Right cardiac atrium (tissue), 5 donors: ENCODE measurements at regions not wholly inside any gene's neighbourhood (a gene's known extent, or its start where the extent isn't known, plus 50 kb on each side); places are given as distances from the start of the nearest gene placed in this dataset.
A peak's percentile ranks its signal among the peaks of the same experiment; 100 is the strongest.

Experiments
- ATAC-seq, 2 donors: fragments of 200-7000 bp; cut with Tn5 transposase; one replicate each; pipeline versions ENCODE4 v1.8.0 to v1.9.1; 2020; ENCODE audit warnings: moderate library complexity in 2 of 2, mild to moderate bottlenecking in 1 of 2
- DNase-seq, 3 donors: peaks; one replicate each; pipeline ENCODE4 v3.0.0-alpha.2; 2020
- H3K27ac ChIP-seq: one replicate; pipeline ENCODE4 v1.5.1; 2013; ENCODE audit warnings: mild to moderate bottlenecking, low read length, control low read depth, moderate library complexity
- H3K27me3 ChIP-seq: one replicate; pipeline ENCODE4 v1.6.1; 2013; ENCODE audit not compliant: control insufficient read depth, insufficient read depth
- H3K4me1 ChIP-seq: one replicate; pipeline ENCODE4 v1.6.1; 2013; ENCODE audit warnings: low read length; ENCODE audit not compliant: control insufficient read depth, insufficient read depth
- H3K4me3 ChIP-seq: one replicate; pipeline ENCODE4 v1.5.1; 2013; ENCODE audit warnings: low read length, control low read depth
- H3K9me3 ChIP-seq: one replicate; pipeline ENCODE4 v1.6.1; 2013; ENCODE audit warnings: low read length; ENCODE audit not compliant: control insufficient read depth
- WGBS: extraction: QIAGEN DNeasy Blood & Tissue Kit; methylation state at CpG from one replicate; pipeline ENCODE4 v1.1.7; 2013; 5-methylcytosine and 5-hydroxymethylcytosine counted together
- intact Hi-C, 4 donors: fragments of 100-400 bp; cut with DNase I; formaldehyde crosslinking; loops; one replicate each; pipeline versions ENCODE4 v1.11.0 to v1.14.0; 2022 to 2023
- donor health status: healthy with polysubstance abuse.
- donor health status: DM: no; HTN: yes; CAD: no.
- donor health status: DM: no; HTN: no; CAD: no.
- donor health status: DM: no; HTN: yes; CAD: no; lungs with severe emphysema.
- donor health status: DM: yes; HTN: yes; CAD: no.

- H3K9me3 ChIP-seq = no peaks in the 10 kb centered on the region
These were observed 504.2 kb upstream of the NBEA start for GRCh38 chr13:34437873-34438272.

GRCh38 chr13:34452831-34453230, 489.2 kb upstream of the NBEA start:
- H3K4me1 ChIP-seq = no peaks in the 10 kb centered on the region
- no peak for ATAC-seq
- H3K9me3 ChIP-seq = no peaks in the 10 kb centered on the region
- DNase-seq = no peak
- intact Hi-C loops = no loop called here
- H3K27ac ChIP-seq = no peak overlapping the region
- no peaks in the 10 kb centered on the region for H3K27me3 ChIP-seq
- H3K4me3 ChIP-seq = no peak overlapping the region

More at GRCh38 chr13:34437873-34438272, 504.2 kb upstream of the NBEA start:
- H3K27ac ChIP-seq = no peak overlapping the region
- peak in 1 of 2 donors; percentile 45 for ATAC-seq
- H3K4me3 ChIP-seq = no peak overlapping the region
- no peaks in the 10 kb centered on the region for H3K27me3 ChIP-seq
- intact Hi-C loops = no loop called here
- DNase-seq = no peak
- no peaks in the 10 kb centered on the region for H3K4me1 ChIP-seq

GRCh38 chr13:34458756-34459715, 483.0 kb upstream of the NBEA start:
- peak in 1 of 3 donors; percentile 62 for DNase-seq
- no peak overlapping the region for H3K27ac ChIP-seq
- H3K4me3 ChIP-seq = no peak overlapping the region
- intact Hi-C loops = no loop called here
- no peaks in the 10 kb centered on the region for H3K27me3 ChIP-seq
- H3K9me3 ChIP-seq = no peaks in the 10 kb centered on the region
- ATAC-seq = peak in 1 of 2 donors; percentile 49
- H3K4me1 ChIP-seq = peaks cover 2% of the 10 kb centered on the region
- 45% methylated on average over 4 of the region's 4 CpGs for WGBS

- WGBS = 55% methylated on average over 8 of the region's 8 CpGs
- no peak overlapping the region for H3K4me3 ChIP-seq
- no peaks in the 10 kb centered on the region for H3K27me3 ChIP-seq
- ATAC-seq = peak in 1 of 2 donors; percentile 37
- peaks cover 2% of the 10 kb centered on the region for H3K4me1 ChIP-seq
- H3K27ac ChIP-seq = no peak overlapping the region
- intact Hi-C loops = no loop called here
- H3K9me3 ChIP-seq = no peaks in the 10 kb centered on the region
- DNase-seq = no peak
These were observed 482.2 kb upstream of the NBEA start for GRCh38 chr13:34459856-34460255.

- WGBS = 43% methylated on average over 4 of the region's 4 CpGs
- no peak overlapping the region for H3K4me3 ChIP-seq
- DNase-seq = peak; percentile 42 to 73 (median 62)
- H3K9me3 ChIP-seq = no peaks in the 10 kb centered on the region
- intact Hi-C loops = no loop called here
- ATAC-seq = peak; percentile 74 to 96
- no peak overlapping the region for H3K27ac ChIP-seq
- H3K4me1 ChIP-seq = peaks cover 2% of the 10 kb centered on the region
- no peaks in the 10 kb centered on the region for H3K27me3 ChIP-seq
These were observed 479.2 kb upstream of the NBEA start for GRCh38 chr13:34462843-34463242.

- WGBS = 52% methylated on average over 3 of the region's 3 CpGs
- H3K9me3 ChIP-seq = no peaks in the 10 kb centered on the region
- ATAC-seq (no peak), DNase-seq (no peak)
- no peaks in the 10 kb centered on the region for H3K27me3 ChIP-seq
- no peaks in the 10 kb centered on the region for H3K4me1 ChIP-seq
- H3K27ac ChIP-seq = no peak overlapping the region
- no peak overlapping the region for H3K4me3 ChIP-seq
- intact Hi-C loops = no loop called here
These were observed 478.1 kb upstream of the NBEA start for GRCh38 chr13:34464011-34464410.

- no peak for DNase-seq
- no peak for ATAC-seq
- Histone ChIP-seq H3K27ac (no peak overlapping the region), H3K4me1 (no peaks in the 10 kb centered on the region), H3K27me3 (no peaks in the 10 kb centered on the region), H3K9me3 (no peaks in the 10 kb centered on the region), H3K4me3 (no peak overlapping the region)
- intact Hi-C loops = no loop called here
- 69% methylated on average over 1 of the region's 1 CpG for WGBS
These were observed 476.6 kb upstream of the NBEA start for GRCh38 chr13:34465423-34465922.

- H3K4me1 ChIP-seq = no peaks in the 10 kb centered on the region
- no peak overlapping the region for H3K27ac ChIP-seq
- no peaks in the 10 kb centered on the region for H3K27me3 ChIP-seq
- no peaks in the 10 kb centered on the region for H3K9me3 ChIP-seq
- no peak overlapping the region for H3K4me3 ChIP-seq
- intact Hi-C loops = no loop called here
- 94% methylated on average over 3 of the region's 3 CpGs for WGBS
- DNase-seq = no peak
- no peak for ATAC-seq
These were observed 475.8 kb upstream of the NBEA start for GRCh38 chr13:34466301-34466700.

GRCh38 chr13:34467450-34468083, 474.5 kb upstream of the NBEA start:
- Histone ChIP-seq H3K27ac (no peak overlapping the region), H3K27me3 (no peaks in the 10 kb centered on the region), H3K4me3 (no peak overlapping the region), H3K9me3 (no peaks in the 10 kb centered on the region), H3K4me1 (no peaks in the 10 kb centered on the region)
- DNase-seq (no peak), ATAC-seq (no peak)
- intact Hi-C loops = no loop called here
- 88% methylated on average over 3 of the region's 3 CpGs for whole genome bisulfite sequencing

GRCh38 chr13:34469196-34469986, 472.7 kb upstream of the NBEA start:
- H3K4me3 ChIP-seq = no peak overlapping the region
- ATAC-seq (no peak), DNase-seq (no peak)
- no peaks in the 10 kb centered on the region for H3K9me3 ChIP-seq
- 76% methylated on average over 3 of the region's 3 CpGs for WGBS
- H3K4me1 ChIP-seq = no peaks in the 10 kb centered on the region
- H3K27me3 ChIP-seq = no peaks in the 10 kb centered on the region
- intact Hi-C loops = no loop called here
- H3K27ac ChIP-seq = no peak overlapping the region
